Posterior cingulate gyrus (tissue), 11 donors: ENCODE measurements at regions not wholly inside any gene's neighbourhood (a gene's known extent, or its start where the extent isn't known, plus 50 kb on each side); places are given as distances from the start of the nearest gene placed in this dataset.
A peak's percentile ranks its signal among the peaks of the same experiment; 100 is the strongest.

ENCODE experiments used
- DNase-seq, 10 donors: peaks; one replicate each; pipeline versions ENCODE4 v3.0.0 to v3.0.0-alpha.2; 2020 to 2021; ENCODE audit warnings: mixed read lengths in 3 of 10
- intact Hi-C: fragments of 100-400 bp; cut with DNase I; formaldehyde crosslinking; loops from one replicate; pipeline ENCODE4 v1.15.1; 2023

GRCh38 chr9:109937861-109938453 lies 158.0 kb downstream of the PALM2AKAP2 start:
- intact Hi-C loops = no loop called here

GRCh38 chr9:109939698-109940342 lies 159.8 kb downstream of the PALM2AKAP2 start:
- DNase-seq = no peak
- intact Hi-C loops = no loop called here

More at GRCh38 chr9:109937861-109938453, 158.0 kb downstream of the PALM2AKAP2 start:
- DNase-seq = no peak

- intact Hi-C loops = no loop called here
- no peak for DNase-seq
These were observed 160.6 kb downstream of the PALM2AKAP2 start for GRCh38 chr9:109940561-109940960.

- intact Hi-C loops = no loop called here
- no peak for DNase-seq
These were observed 161.8 kb downstream of the PALM2AKAP2 start for GRCh38 chr9:109941771-109942170.

- no peak for DNase-seq
- intact Hi-C loops = no loop called here
These were observed 165.6 kb downstream of the PALM2AKAP2 start for GRCh38 chr9:109945573-109945972.

GRCh38 chr9:109948453-109948852 lies 168.5 kb downstream of the PALM2AKAP2 start:
- intact Hi-C loops = no loop called here

GRCh38 chr9:109950710-109951443 lies 170.9 kb downstream of the PALM2AKAP2 start:
- intact Hi-C loops = no loop called here
- DNase-seq = no peak

More at GRCh38 chr9:109948453-109948852, 168.5 kb downstream of the PALM2AKAP2 start:
- DNase-seq = no peak

GRCh38 chr9:109953300-109953699 lies 173.3 kb downstream of the PALM2AKAP2 start:
- peak in 1 of 10 donors; percentile 59 for DNase-seq
- intact Hi-C loops = no loop called here

- DNase-seq = no peak
- intact Hi-C loops = no loop called here
These were observed 174.0 kb downstream of the PALM2AKAP2 start for GRCh38 chr9:109953813-109954497.

- DNase-seq = no peak
- intact Hi-C loops = no loop called here
These were observed 176.9 kb downstream of the PALM2AKAP2 start for GRCh38 chr9:109956717-109957440.

- no peak for DNase-seq
- intact Hi-C loops = no loop called here
These were observed 179.7 kb downstream of the PALM2AKAP2 start for GRCh38 chr9:109959679-109960078.

GRCh38 chr9:109961626-109962025 lies 181.6 kb downstream of the PALM2AKAP2 start:
- no peak for DNase-seq
- intact Hi-C loops = no loop called here

- DNase-seq = no peak
- intact Hi-C loops = no loop called here
These were observed 182.2 kb downstream of the PALM2AKAP2 start for GRCh38 chr9:109962215-109962614.

- DNase-seq = no peak
- intact Hi-C loops = no loop called here
These were observed 183.1 kb downstream of the PALM2AKAP2 start for GRCh38 chr9:109963079-109963478.

GRCh38 chr9:109966643-109967368 lies 186.8 kb downstream of the PALM2AKAP2 start:
- DNase-seq = no peak

GRCh38 chr9:109967651-109968642 lies 187.9 kb downstream of the PALM2AKAP2 start:
- intact Hi-C loops = no loop called here
- no peak for DNase-seq

More at GRCh38 chr9:109966643-109967368, 186.8 kb downstream of the PALM2AKAP2 start:
- intact Hi-C loops = no loop called here

- intact Hi-C loops = no loop called here
These were observed 189.0 kb downstream of the PALM2AKAP2 start for GRCh38 chr9:109969011-109969410.

GRCh38 chr9:109969573-109970237 lies 189.7 kb downstream of the PALM2AKAP2 start:
- intact Hi-C loops = no loop called here
- peak in 1 of 10 donors; percentile 53 for DNase-seq

More at GRCh38 chr9:109969011-109969410, 189.0 kb downstream of the PALM2AKAP2 start:
- DNase-seq = peak in 1 of 10 donors; percentile 56
